Ishikawa (cell line): ENCODE measurements at regions not wholly inside any gene's neighbourhood (a gene's known extent, or its start where the extent isn't known, plus 50 kb on each side); places are given as distances from the start of the nearest gene placed in this dataset.

ENCODE experiments used
- EP300 ChIP-seq: IDR thresholded peaks from 2 replicates; pipeline ENCODE4 v1.6.1; 2012; ENCODE audit warnings: borderline replicate concordance
- ZBTB7A ChIP-seq: IDR thresholded peaks from 2 replicates; pipeline ENCODE4 v1.6.1; 2012; ENCODE audit warnings: low read depth

DNA sequence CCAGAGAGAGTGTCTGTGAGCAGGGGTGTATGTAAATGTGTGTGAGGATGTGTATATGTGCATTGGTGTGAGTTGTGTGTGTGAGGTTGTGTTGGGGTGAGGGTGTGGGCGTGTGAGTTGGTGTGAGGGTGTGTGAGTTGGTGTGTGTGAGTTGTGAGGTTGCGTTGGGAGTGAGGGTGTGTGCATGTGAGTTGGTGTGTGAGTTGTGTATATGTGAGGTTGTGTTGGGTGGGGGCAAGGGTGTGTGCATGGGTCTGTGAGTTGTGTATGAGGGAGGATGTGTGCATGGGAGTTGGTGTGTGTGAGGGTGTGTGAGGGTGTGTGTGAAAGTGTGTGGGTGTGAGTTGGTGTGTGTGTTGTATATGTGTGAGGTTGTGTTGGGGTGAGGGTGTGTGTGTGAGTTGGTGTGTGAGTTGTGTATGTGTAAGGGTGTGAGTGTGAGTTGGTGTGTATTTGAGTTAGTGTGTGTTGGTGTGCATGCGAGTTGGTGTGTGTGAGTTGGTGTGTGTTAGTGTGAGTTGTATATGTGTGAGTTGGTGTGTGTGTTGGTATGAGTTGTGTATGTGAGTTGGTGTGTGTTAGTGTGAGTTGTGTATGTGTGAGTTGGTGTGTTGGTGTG is 161.6 kb upstream of the IER5L start:
- no peak for TF ChIP-seq ZBTB7A
- no peak for TF ChIP-seq EP300
